RCC 7860 (cell line): ENCODE measurements at regions not wholly inside any gene's neighbourhood (a gene's known extent, or its start where the extent isn't known, plus 50 kb on each side); places are given as distances from the start of the nearest gene placed in this dataset.

Source experiments
- DNase-seq: peaks from one replicate; pipeline ENCODE4 v3.0.0-alpha.2; 2015; ENCODE audit warnings: low spot score
- FAIRE-seq: peaks from 2 replicates; lab custom pipeline; 2012; peaks lifted over from hg19 to GRCh38; lab: Jason Lieb, UNC

GRCh38 chr2:200171731-200172482 lies 134.6 kb upstream of the SPATS2L start:
- DNase-seq (peak; percentile 60), FAIRE-seq (no peak)

- FAIRE-seq, result no peak
- DNase-seq, result no peak
Observed at GRCh38 chr2:200172521-200172920, 134.0 kb upstream of the SPATS2L start.

- FAIRE-seq, result no peak
- DNase-seq, result no peak
Observed at GRCh38 chr2:200172944-200173581, 133.4 kb upstream of the SPATS2L start.

GRCh38 chr2:200173691-200174090 lies 132.8 kb upstream of the SPATS2L start:
- FAIRE-seq (no peak), DNase-seq (no peak)

DNA sequence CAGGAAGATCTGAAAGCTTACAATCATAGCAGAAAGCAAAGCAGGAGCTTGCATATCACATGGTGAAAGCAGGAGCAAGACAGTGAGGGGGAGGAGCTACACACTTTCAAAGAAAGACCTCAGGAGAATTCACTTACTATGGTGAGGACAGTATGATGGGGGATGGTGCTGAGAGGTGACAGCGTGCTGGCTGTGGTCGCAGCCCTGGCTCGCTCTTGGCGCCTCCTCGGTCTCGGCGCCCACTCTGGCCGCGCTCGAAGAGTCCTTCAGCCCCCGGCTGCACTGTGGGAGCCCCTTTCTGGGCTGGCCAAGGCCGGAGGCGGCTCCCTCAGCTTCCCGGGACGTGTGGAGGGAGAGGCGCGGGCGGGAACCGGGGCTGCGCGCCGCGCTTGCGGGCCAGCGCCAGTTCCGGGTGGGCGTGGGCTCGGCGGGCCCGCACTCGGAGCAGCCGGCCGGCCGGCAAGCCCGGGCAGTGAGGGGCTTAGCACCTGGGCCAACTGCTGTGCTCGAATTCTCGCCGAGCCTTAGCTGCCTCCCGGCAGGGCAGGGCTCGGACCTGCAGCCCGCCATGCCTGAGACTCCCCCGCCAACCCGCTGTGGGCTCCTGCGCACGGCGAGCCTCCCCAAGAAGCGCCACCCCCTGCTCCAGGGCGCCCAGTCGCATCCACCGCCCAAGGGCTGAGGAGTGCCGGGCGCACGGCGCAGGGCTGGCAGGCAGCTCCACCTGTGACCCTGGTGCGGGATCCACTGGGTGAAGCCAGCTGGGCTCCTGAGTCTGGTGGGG lies 131.9 kb upstream of the SPATS2L start:
- DNase-seq (no peak), FAIRE-seq (no peak)

GRCh38 chr2:200177971-200178911 lies 128.3 kb upstream of the SPATS2L start:
- FAIRE-seq, result no peak
- DNase-seq, result no peak

DNA sequence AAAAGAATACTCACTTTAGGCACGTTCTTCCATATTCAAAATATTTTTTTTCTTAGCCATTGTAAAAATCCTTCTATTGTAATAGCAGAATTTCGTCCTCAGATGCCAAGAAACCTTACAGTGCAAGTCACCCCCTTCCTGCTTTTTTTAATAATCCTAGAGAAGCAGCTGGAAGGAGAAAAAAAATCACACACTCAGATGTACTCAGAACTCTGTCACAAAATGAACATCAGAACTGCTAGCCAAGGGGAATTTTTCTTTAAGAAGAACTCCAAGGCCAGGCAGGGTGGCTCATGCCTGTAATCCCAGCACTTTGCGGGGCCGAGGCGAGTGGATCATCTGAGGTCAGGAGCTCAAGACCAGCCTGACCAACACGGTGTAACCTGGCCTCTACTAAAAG lies 127.3 kb upstream of the SPATS2L start:
- no peak for FAIRE-seq

GRCh38 chr2:200180943-200181342 lies 125.5 kb upstream of the SPATS2L start:
- FAIRE-seq, result no peak
- DNase-seq, result no peak

More for the DNA sequence above, 127.3 kb upstream of the SPATS2L start:
- DNase-seq, result no peak

DNA sequence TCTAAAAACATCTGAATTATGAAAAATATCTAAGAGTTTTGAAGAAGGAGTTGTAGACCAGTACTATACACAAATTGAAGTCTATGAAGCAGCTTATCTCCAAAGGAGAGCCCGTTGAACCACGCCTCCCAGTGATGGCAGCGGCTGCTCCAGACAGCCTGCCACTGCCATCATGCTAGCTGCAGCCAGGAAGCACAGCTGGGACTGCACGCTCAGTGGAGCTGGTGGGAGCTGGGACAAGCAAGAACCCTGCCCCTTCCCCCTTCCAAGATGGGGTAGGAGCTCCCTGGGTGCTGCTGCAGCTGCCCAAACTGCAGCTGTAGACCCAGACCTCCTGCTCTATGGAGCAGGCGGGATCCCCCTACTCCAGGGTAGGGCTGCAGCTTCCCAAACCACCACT lies 124.7 kb upstream of the SPATS2L start:
- FAIRE-seq, result no peak

GRCh38 chr2:200184748-200185627 lies 121.5 kb upstream of the SPATS2L start:
- FAIRE-seq (no peak), DNase-seq (no peak)

More for the DNA sequence above, 124.7 kb upstream of the SPATS2L start:
- DNase-seq, result no peak

- FAIRE-seq (no peak), DNase-seq (no peak)
Observed at GRCh38 chr2:200185628-200186000, 120.9 kb upstream of the SPATS2L start.

DNA sequence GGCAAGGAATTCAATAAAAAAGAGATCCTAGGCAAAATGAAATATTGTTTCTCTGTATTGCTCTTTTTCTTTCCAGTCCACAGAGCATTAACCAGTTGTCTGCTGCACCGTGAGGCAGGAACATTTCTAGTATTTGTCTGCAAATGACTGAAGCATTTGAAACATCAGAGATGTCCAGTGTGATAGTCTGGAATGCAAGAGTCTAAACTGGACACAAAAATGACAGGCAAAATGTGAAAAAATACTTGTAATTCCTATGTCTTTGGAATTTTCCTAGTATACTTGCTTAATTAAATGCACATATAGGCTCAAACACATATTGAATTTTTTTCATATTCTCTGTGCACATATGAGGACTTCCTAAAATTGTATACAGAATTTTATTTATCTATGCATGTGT lies 120.5 kb upstream of the SPATS2L start:
- DNase-seq, result no peak

DNA sequence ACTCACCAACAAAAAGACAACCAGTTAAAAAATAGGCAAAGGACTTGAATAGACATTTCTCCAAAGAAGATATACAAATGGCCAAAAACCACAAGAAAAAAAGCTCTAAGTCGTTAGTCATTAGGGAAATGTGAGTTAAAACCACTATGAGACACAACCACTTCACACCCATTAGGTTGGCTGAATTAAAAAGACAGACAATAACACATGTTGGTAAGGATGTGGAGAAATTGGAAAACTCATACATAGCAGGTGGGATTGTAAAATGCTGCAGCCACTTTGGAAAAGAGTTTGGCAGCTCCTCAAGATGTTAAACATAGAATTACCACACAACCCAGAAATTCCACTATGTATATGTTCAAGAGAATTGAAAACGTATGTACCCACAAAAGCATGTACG lies 117.6 kb upstream of the SPATS2L start:
- FAIRE-seq (no peak), DNase-seq (no peak)

More for the DNA sequence above, 120.5 kb upstream of the SPATS2L start:
- FAIRE-seq, result no peak

DNA sequence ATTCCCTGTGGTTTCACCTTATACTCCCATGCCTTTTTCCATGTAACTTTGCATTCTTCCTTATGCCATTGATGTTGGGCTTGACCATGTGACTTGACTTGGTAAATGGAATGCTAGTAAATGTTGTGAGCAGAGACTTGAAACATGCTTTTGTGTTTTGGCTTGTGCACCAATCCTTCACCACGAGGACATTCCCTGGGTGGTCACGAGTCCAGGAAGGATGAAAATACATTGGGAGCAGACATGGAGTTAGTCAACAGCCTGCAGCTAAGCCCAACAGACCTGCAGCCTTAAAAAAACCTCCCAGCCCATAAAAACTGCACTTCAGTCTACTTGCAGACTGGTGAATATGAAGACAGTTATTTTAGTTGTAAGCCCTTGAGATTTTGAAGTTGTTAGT lies 116.5 kb upstream of the SPATS2L start:
- FAIRE-seq, result no peak
- no peak for DNase-seq

GRCh38 chr2:200193331-200193730 lies 113.2 kb upstream of the SPATS2L start:
- DNase-seq, result no peak
- FAIRE-seq, result no peak

- FAIRE-seq (no peak), DNase-seq (no peak)
Observed at GRCh38 chr2:200193791-200194190, 112.7 kb upstream of the SPATS2L start.

GRCh38 chr2:200194746-200195145 lies 111.7 kb upstream of the SPATS2L start:
- DNase-seq, result no peak
- FAIRE-seq, result no peak

DNA sequence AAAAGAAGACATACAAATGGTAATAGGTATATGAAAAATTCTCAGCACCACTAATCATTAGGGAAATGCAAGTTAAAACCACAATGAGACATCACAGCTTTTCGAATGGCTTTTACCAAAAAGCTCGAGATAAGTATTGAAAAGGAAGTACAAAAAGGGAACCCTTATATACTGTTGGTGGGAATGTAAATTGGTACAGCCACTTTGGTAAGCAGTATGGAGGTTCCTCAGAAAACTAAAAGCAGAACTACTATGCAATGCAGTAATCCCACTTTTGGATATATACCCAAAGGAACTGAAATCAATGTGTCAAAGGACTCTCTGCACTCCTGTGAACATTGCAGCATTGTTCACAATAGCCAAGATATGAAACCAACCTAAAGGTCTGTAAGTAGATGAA lies 107.5 kb upstream of the SPATS2L start:
- DNase-seq, result no peak
- no peak for FAIRE-seq

- peak; percentile 52 for DNase-seq
- FAIRE-seq, result no peak
Observed at GRCh38 chr2:200199576-200200263, 106.8 kb upstream of the SPATS2L start.
